ENCODE measurements at regions not wholly inside any gene's neighbourhood (a gene's known extent, or its start where the extent isn't known, plus 50 kb on each side); places are given as distances from the start of the nearest gene placed in this dataset.

DNA sequence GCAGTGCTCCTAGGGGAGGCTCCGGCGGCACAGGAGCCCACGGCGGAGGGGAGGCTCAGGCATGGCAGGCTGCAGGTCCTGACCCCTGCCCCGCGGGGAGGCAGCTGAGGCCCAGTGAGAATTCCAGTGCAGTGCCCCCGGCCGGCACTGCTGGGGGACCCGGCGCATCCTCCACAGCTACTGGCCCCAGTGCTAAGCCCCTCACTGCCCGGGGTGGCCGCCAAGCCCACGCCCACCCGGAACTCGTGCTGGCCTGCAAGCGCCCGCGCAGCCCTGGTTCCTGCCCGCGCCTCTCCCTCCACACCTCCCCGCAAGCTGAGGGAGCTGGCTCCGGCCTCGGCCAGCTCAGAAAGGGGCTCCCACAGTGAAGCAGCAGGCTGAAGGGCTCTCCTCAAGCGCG lies 62.2 kb downstream of the SPRY2 start:
- TF ChIP-seq POLR2AphosphoS5 (IDR thresholded peaks at IDR 0.05; ENCODE audit: low read depth): no peak
- TF ChIP-seq EZH2phosphoT487 (IDR thresholded peaks at IDR 0.05; ENCODE audit: unreplicated experiment): no peak

Data from GM23338 (cell line).